ENCODE measurements at regions not wholly inside any gene's neighbourhood (a gene's known extent, or its start where the extent isn't known, plus 50 kb on each side); places are given as distances from the start of the nearest gene placed in this dataset.
"Not testable (repeated sequence)": the region's sequence is repeated elsewhere in the genome, so short reads cannot be mapped to it uniquely, and the experiment has no call there.

- DNase-seq (ENCODE audit: low read depth): not testable (repeated sequence)
Measured at GRCh38 chr12:8390001-8390777, 65.6 kb upstream of the CLEC6A start.

- not testable (repeated sequence) for DNase-seq (ENCODE audit: low read depth)
Measured at GRCh38 chr12:8396225-8397071, 59.3 kb upstream of the CLEC6A start.

DNA sequence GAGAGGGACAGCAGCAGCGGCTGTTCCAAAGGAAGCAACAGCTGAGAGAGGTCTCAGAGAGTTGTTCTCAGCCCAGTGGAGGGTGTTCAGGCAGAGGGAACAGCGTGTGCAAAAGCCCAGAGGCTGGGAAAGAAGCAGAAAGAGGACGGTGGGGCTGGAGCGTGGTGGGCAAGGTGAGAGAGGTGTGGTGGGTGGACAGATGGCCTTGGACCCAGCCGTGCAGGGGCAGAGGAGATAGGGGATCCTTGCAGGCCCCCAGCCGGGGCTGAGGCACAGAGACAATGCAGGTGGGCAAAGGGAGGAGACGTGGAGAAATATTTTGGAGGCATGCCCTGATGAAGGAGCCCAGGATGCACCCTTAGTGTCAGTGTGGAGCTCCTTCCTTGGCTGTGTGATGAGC, 58.4 kb upstream of the CLEC6A start:
- DNase-seq (ENCODE audit: low read depth): not testable (repeated sequence)

DNA sequence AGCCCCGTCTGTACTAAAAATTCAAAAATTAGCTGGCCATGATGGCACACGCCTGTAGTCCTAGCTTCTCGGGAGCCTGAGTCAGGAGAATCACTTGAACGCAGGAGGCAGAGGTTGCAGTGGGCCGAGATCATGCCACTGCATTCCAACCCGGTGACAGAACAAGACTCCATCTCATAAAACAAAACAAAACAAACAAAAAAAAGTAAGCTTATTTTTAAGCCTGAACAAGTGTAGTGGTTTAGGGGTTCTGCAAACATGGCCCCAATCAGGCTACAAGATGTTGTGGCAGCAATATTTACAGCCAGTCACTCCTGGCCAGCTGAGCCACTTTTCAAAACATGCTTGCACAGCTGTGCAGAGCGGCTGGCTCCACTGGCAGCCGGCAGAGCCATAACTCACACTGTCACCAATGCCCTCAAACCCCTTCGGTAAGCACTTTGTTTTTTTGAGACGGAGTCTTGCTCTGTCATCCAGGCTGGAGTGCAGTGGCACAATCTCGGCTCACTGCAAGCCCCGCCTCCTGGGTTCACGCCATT, 56.2 kb upstream of the CLEC6A start:
- DNase-seq (ENCODE audit: low read depth): not testable (repeated sequence)

GRCh38 chr12:8403834-8404233, 51.9 kb upstream of the CLEC6A start:
- not testable (repeated sequence) for DNase-seq (ENCODE audit: low read depth)

DNA sequence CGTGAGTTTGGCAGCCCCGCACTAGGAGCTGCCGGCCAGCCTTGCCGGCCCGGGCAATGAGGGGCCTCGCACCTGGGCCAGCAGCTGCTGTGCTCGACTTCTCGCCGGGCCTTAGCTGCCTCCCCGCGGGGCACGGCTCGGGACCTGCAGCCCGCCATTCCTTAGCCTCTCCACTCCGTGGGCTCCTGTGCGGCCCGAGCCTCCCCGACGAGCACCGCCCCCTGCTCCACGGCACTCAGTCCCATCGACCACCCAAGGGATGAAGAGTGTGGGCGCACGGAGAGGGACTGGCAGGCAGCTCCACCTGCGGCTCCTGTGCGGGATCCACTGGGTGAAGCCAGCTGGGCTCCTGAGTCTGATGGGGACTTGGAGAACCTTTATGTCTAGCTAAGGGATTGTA, 51.4 kb upstream of the CLEC6A start:
- not testable (repeated sequence) for DNase-seq (ENCODE audit: low read depth)

All from renal cortical epithelial cell (primary cell).